SH-SY5Y (cell line): ENCODE measurements at regions not wholly inside any gene's neighbourhood (a gene's known extent, or its start where the extent isn't known, plus 50 kb on each side); places are given as distances from the start of the nearest gene placed in this dataset.

Experiments
- GATA2 ChIP-seq: IDR thresholded peaks from 2 replicates; pipeline ENCODE4 v1.6.1; 2011; ENCODE audit warnings: mild to moderate bottlenecking, low read depth, low read length
- GATA3 ChIP-seq: IDR thresholded peaks from 2 replicates; pipeline ENCODE4 v1.6.1; 2011; ENCODE audit warnings: low read depth, mild to moderate bottlenecking, low read length, moderate library complexity

GRCh38 chr7:153942036-153942435 is 110.2 kb upstream of the DPP6 start:
- TF ChIP-seq GATA2 (no peak), GATA3 (no peak)
